ENCODE measurements at regions not wholly inside any gene's neighbourhood (a gene's known extent, or its start where the extent isn't known, plus 50 kb on each side); places are given as distances from the start of the nearest gene placed in this dataset.

DNA sequence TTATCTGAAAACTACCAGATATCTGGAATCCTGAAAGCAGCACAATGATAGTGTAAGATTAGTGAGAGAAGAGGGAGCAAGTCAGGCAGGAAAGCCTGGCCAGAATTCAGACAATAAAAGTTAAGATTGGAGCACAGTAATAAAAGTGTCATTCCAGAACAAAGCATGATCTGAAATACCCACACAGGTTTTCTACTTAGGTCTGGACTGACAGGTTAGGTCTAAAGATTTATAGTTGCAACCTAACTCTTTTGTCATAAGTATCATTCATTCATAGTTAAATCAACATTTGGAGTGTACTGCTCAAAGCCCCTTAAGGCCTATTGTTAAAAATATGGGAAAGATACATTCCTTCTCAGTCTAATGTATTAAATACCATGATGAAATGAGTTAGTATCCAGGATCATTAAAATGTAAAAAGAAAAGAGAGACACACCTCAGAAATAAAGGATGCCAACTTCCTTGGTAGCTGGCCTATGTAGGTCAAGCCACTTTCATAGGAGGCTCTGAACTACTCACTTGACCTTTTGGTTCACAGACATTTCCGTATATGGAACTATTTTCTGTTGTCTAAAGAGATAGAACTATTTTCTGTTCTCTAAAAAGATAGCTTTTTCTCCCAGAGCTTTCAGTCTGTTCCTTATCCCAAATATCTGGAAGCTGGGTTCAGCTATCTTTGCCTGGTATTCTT, 105.2 kb downstream of the FAS start:
- no peak for DNase-seq (ENCODE audit: low read depth)

DNA sequence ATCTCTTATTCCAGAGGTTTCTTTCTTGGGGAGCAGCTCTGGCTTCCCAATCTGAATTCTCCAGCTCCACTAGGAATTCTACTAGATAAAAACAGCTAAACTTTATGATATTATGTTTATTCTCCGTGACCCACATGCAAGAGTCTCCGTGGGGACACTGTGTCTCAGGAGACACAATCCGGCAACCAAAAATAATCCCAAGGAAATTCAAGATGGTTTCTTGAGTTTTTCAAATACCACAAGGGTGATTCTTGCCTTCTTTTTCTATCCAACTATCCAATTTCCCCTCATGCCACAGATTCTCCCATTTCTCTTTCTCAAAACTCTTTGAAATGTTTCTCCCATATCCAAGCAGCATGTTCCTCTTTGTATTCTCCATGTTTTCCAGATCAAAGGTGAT, 103.1 kb downstream of the FAS start:
- DNase-seq (ENCODE audit: low read depth) = no peak

DNA sequence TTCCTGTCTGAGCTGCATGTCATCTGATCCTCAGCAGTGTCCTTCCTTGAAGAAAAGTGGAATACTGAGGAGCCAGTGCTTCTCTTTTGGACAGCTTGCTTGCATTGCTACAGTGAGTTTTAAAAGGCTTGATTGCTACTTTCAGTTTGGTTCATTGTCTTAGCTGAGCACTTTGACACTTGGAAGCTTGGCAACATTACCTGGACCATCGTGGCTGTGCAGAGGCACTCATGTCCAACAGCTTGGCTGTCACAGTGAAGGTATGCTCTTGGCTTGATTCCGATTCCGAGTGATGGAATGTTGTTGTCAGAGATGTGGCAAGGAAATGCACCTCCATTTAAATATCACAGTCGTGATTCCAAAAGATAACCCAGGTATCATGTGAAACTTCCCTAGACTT, 102.4 kb downstream of the FAS start:
- no peak for DNase-seq (ENCODE audit: low read depth)

DNA sequence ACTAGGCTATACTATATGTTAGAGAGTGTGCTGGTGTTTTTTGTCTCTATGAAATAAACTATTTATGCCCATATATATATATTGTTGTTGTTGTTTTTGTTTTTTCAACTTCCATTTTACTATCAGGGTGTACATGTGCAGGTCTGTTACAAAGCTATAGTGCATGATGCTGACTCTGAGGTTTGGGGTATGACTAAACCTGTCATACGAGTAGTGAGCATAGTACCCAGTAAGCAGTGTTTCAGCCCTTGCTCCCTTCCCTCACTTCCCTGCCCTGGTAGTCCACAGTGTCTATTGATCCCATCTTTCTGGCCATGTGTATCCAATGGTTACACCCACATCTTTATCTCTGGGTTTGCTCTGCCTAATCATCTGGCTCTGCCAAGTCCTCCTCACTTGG, 101.8 kb downstream of the FAS start:
- no peak for DNase-seq (ENCODE audit: low read depth)

DNA sequence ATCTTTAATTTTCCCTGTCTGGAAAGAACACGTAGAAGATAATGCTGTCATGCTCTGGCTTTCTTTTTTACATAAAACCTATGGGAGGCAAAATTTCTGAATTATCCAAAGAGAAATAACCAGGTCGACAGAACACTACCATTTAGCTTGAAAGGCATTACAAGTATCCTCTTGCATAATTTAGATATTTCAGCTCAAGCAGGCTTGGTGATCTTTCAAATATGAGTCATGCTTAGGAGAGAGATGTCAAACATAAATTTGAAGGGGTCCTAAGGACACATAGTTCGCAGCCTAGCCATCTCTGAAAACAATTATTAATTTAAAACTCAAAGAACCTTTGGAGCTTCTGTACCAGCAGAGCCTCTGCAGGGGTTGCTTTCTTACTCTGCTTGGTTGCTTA, 100.9 kb downstream of the FAS start:
- DNase-seq (ENCODE audit: low read depth) = no peak

DNA sequence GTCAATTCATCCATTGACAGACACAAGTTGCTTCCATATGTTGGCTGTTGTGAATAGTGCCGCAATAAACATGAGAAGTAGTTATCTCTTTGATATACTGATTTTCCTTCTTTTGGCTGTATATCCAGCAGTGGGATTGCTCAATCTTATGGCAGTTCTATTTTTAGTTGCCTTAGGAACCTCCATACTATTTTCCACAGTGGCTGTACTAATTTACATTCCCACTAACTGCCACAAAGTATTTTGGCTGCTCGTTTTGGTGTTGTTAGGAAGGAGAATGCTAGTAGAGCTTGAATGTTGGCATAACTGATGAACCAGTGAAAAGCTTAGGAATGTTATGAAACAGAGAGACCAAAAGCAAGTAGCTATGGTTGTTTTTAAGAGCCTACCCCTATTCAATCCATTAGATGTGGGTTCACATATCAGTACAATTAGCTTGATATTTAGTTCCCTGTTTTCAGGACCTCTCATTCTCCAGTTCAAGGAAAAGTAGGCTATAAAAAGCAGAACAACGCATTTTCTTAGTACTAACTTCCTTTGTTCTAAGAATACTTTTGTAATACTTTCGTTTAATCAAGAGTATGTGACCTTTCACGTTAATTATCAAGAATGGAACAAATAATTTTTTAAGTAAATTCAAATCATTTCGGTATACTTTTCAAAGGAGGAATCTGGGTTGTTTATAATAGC, 100.3 kb downstream of the FAS start:
- no peak for DNase-seq (ENCODE audit: low read depth)

DNA sequence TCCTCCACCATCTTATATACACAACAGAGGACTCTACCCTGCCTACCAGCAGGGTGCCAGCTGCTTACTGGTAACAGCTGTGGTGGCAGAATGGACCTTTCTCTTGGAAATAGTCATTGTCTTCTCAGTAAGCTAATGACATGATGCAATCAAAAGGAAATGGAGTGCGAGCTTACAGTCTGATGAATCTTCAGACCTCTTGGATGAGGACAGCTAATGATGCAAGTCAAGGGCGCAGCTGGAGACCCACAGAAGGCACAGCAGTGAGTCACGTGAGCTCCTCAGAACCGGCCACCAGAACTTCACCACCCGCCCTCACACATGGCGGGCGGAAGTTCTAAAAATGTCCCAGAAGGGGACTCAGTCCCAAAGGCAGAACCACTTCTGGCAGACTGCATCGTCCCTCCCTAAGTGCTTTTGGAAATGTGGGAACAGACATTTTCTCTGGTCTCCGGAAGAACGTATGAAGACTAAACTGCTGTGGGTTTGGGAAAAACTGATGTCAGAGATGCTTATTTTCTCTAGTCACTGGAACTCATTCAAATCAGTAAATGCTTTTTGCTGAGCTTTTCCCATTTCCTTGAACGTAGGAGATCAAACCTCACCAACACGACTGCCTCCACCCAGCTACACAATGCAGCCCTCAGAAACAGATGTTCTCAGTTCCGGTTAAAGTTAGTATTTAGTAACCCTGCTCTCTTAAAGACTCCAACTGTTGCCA, 96.4 kb downstream of the FAS start:
- peak; percentile 88 for DNase-seq (ENCODE audit: low read depth)

DNA sequence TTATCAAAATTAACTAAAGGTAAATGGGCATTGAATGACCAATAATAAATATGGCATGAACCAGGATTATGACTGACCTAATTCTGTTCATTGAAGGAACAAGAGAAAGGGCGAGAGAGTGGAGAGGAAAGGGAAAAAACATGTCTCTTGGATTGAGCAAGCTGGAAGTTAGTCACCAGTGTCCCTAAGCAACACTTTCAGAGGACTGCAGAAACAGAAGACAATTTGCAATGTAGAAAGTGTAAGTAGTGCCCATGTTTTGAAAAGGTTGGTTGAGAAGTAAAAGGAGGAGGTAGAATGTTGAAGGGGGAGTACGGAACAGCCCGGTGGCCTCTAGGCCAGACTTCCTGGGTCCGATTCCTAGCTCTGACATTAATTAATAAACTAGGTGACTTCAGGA, 94.6 kb downstream of the FAS start:
- DNase-seq (ENCODE audit: low read depth) = no peak

DNA sequence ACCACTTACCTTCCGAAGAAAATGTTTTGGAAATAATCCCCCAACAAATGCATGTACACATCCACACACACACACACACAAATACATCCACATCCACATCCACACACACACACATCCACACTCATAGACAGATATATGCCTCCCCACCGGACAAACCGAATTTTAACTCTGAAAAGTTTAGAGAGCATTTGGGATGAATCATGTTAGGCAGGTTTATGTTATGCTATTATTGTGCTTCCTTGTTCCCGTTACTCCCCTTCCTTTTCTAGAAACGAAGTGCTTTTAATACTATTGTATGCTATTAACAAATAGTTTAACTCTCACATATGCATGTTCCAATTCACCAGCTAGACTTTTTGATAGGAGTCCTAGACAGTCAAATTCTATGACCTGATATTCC, 91.5 kb downstream of the FAS start:
- no peak for DNase-seq (ENCODE audit: low read depth)

DNA sequence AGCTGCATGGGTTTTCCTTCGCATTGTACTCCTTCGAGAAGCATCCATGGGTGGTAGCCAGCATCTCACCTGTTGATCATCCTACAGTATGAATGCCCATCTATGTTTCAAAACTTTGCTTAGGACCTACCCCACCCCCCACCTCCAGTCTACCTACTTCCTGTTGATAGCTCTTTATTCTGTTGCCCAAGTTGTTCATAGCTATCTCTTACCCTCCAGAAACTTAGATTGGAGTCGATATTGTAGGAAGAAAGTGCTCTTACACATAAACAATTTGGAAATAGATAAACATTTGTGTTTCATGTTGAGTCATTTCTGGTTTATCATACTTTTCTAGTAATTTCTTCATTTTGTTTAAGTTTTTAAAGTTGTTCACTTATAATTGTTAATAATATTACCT, 90.1 kb downstream of the FAS start:
- no peak for DNase-seq (ENCODE audit: low read depth)

DNA sequence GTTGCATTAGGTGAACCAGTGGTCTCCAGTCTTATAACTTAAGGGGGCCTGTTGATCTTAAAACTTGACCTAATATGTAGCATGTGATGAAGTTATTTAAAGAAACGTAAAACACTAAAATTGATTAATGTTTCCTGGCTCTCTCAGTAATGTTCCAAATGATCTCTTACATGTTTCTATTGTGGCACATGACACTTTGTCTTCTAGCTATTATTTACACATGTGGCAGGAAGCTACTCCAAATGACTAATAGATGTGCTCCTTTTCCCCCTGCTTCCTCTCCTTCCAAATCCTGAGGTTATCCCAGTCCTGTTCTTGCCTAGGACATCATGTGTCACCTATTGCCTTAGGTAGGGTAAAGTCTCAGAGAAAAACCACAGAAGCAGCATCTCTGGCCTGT, 89.4 kb downstream of the FAS start:
- no peak for DNase-seq (ENCODE audit: low read depth)

DNA sequence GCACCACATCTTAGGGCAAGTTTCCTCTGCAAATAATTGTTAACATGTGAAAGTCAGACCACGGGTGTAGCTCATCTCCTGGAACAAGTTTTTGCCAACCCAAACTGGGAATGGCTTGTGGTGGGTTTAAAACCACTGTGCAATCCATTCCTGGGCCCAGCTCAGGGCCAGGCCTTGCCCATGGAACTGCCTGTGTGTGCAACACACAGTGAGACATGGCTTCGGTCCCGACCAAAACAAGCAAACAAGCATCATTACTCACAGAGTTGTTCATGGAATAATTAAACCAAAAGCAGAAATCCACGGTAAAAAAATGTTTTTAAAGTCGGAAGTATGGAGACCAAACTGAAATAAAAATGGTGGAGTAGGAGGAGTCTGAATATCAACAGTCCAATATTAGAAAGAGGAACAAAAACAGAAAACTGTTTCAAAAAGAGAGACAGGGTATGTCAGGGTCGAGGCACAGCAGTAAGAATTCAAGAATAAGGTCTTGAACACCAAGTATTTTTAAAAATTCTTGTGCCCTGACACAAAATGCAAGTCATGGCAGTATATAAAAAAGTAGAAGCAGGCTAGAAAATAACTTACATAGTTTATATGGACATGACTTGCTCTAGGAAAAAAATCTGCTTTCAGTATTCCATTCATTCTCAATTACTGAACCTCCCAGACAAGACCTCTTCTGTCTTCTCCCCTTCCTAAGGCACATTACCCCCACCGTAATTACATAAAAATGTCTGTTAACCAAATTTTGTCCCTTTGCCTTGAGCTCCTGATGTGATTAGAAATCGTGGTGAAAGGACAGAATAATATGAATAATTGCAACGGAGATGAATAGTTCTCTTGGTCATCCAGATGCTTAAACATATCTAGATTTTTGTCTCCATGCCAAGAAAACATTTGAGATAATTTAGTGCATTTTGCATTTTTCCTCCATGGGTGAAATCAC, 88.4 kb downstream of the FAS start:
- DNase-seq (ENCODE audit: low read depth) = no peak

DNA sequence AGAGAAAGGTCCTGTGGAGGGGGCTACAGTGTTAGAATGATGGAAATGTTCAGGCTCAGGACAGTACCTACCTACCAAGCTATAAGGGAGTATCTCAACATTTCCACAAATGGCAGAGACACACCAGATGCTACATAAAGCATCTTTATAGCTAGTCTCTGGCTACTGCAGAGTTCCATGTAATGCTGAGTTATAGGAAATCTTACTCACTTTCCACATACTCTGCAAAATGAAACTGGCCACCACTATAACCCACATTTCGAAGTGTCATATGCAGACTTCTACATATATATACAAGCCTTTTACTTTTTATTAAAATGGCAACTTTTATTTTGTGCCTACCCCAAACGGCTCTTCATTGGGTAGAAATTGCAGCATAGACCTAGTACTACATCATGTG, 85.5 kb downstream of the FAS start:
- no peak for DNase-seq (ENCODE audit: low read depth)

DNA sequence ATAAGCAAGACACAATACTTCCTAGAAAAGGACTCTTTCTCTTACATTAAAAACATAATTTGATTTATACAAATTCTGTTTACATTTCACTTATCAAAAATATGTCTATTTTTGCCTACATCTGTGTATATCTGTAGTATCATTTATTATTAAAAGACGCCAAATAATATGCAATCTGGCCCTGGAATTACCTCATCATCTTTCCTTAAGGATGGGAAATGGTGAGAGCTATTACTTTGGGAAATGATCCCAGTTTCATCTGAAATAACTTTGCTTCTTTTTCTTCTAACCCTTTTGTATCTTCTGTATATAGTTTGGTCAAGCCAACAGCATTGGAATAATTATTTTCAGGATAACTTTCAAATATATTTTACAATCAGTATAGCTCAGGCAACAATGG, 85.0 kb downstream of the FAS start:
- no peak for DNase-seq (ENCODE audit: low read depth)

DNA sequence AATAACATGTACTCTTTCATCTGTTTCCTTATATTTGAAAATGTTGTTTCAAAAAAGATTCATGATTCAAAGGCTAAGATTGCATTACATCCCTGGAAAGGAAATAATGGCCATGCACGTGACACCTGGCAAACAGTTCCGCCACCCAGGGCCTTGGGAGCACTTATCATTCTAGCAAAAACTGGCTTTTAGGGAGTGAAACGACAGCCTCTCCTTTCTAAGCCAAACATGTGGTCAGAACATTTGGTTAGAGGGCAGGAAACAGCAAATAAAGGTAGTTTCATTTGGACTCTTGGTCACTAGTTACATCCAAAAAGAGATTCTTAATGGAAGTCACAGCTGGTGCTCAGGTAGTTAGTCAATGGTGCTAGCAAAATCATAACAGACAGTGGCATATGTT, 83.5 kb downstream of the FAS start:
- no peak for DNase-seq (ENCODE audit: low read depth)

DNA sequence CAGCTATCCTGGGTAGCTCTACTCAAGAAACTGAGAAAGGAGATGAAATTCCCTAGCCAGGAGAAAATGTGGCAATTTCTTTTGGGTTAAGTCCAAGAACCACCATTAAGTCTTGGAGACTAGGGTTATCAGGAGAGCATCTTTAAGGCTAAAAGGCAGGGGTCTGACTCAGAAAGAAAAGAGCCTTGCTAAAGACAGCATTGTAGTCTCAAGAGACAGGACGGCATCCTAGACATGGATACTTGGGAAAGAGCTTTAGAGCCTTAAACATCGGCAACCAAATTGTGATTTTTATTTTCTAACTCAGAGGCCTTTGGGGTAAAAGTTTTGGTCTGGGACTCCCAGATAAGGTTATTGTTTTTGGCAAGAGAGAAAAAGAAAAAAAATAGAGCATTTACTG, 83.1 kb downstream of the FAS start:
- no peak for DNase-seq (ENCODE audit: low read depth)

DNA sequence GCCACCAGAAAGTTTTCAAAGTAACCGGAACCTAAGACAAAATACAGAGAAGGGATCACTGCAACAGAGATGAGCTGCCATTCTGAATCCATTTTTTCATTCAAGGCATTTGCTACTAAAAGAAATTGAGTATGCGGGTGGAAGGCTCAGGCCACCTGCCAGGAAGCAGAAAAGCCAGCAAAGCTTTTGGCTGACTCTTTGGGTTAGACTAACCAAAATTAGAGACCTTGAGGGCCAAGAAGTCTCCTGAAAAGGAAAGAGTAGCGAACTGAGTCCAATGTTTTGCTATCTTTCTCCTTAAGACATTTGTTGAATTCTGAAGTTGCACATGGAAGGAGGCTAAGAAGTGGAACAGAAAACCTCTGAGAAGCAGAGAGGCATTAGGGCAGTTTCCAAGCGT, 79.0 kb downstream of the FAS start:
- no peak for DNase-seq (ENCODE audit: low read depth)

Measured in HS-5 (cell line).